ENCODE measurements at regions not wholly inside any gene's neighbourhood (a gene's known extent, or its start where the extent isn't known, plus 50 kb on each side); places are given as distances from the start of the nearest gene placed in this dataset.

DNA sequence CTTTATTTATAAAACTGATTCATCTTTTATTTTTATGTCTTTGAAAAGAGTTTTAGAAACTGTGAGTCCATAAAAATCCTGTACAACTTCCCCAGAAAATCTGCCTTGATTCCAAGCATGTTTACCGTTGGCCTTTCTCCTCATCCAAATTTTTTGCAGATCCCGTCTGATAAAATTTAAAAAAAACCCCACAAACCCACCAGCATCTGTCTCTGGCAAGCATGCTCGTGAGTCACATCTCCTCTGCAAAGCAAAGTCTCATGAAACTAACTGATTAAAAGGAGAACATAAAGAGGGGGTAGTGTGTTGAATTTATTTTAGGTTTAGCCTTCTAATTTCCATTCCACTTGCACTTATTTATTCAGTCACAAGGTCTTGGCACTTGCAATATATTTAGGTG lies 109.4 kb downstream of the MAT2B start:
- no peak for DNase-seq
- in situ Hi-C loops (cut with HindIII; ENCODE audit: low pct_ligation_motif_present, low pct_unique_long_range_greater_than_20kb, low sequenced_read_pairs), result no loop called here

DNA sequence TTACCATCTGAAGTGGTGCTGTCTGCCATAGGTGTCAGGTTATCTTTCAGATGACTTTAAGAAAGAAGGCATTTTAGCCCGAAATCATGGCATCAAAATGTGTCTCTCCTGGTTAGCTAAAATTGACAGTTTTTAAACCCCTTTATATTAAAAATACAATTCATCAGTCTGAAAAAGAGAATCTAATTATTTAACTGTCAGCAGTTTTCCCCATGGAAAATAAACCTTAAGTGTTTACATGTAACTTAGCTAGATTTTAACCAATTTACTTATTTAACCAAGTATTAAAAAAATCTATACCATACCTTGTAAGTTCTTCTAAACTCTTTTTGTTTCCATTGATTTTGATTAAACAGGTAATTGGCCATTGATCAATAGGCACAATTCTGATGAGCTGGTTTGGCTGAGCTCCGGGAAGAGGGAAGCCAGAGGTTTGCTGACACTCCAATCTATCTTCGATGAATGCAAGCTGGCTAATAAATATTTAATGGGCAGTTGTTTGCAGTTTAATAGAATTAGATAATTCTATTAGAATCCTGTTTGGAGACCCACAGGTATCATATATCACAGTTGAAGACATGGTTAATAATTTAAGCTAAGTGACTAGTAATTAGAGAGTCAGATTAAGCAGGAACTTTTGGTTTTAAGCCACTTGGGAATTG lies 114.0 kb downstream of the MAT2B start:
- in situ Hi-C loops (cut with HindIII; ENCODE audit: low pct_ligation_motif_present, low pct_unique_long_range_greater_than_20kb, low sequenced_read_pairs), result no loop called here
- no peak for DNase-seq

DNA sequence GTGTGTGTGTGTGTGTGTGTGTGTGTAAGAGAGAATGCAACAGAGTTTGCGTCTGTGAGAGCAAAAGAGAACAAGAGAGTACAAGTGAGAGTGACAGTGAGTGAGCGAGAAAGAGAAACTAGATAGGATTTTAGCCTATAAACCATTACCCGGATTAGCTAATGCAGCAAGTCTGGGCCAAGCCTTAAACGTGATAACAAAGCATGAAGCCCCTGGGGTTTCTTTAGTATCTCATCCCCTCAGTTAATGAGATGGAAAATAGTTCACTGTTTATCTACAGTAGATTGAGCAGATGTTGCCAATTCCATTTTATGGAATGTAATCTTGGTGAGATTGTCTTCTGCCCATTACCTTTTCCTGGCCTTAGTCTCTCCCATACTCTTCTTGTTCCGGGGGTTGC lies 114.5 kb downstream of the MAT2B start:
- no peak for DNase-seq
- in situ Hi-C loops (cut with HindIII; ENCODE audit: low pct_ligation_motif_present, low pct_unique_long_range_greater_than_20kb, low sequenced_read_pairs), result no loop called here

DNA sequence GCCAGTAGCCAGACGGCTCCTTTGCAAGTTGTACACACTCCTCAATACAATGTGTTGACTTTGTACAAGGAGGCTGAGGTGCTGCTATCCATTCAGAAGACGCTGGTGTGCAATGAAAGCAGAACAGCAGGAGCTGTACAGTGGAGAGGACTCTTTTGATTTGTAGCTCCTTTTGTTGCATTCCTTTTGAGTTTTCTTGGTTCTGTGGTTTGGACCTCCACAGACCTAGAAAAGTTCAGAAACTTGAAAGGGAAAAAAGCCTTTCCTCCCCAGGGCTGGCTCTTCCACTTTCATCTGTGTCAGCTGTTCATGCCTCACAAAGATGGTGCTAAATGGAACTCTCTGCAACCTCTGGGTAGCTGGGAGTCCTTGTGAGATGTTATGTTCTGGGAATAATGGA lies 117.4 kb downstream of the MAT2B start:
- no peak for DNase-seq
- in situ Hi-C loops (cut with HindIII; ENCODE audit: low pct_ligation_motif_present, low pct_unique_long_range_greater_than_20kb, low sequenced_read_pairs), result no loop called here

DNA sequence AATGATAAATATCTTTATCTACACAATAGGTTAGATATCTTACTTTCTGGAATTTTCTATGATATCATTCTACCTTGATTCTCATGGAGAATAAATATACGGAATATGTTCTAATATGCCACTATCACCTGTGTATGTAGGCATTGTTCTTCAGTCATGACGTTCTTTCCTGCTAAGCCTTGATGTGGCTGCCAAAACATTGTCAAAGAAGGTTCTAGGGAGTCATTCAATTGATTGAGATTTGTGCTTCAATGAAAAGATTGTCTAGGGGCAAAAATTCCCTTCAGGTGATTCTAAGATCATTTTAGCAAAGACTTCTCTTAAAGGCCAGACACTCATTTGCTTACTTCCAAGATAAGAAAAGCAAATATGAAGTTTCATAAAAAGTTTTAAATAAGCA lies 118.1 kb downstream of the MAT2B start:
- in situ Hi-C loops (cut with HindIII; ENCODE audit: low pct_ligation_motif_present, low pct_unique_long_range_greater_than_20kb, low sequenced_read_pairs), result no loop called here
- DNase-seq, result no peak

DNA sequence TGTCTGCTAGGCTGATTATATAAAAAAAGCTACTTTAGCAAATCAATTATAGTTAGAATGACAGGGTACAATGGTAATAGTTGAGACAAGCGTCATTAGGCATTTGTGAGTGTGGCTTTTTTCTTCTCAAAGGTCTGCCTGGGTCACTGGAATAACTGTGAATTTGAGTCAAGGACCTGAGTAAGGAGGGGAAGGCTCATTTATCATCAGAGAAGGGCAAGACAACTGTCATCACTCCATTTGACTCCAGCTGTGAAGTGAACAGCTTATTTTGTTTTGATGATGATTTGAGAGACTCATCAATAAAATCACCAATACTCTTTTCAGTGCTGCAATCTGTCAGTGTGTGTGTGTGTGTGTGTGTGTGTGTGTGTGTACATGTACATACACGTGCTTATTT lies 118.6 kb downstream of the MAT2B start:
- no peak for DNase-seq
- in situ Hi-C loops (cut with HindIII; ENCODE audit: low pct_ligation_motif_present, low pct_unique_long_range_greater_than_20kb, low sequenced_read_pairs), result no loop called here

DNA sequence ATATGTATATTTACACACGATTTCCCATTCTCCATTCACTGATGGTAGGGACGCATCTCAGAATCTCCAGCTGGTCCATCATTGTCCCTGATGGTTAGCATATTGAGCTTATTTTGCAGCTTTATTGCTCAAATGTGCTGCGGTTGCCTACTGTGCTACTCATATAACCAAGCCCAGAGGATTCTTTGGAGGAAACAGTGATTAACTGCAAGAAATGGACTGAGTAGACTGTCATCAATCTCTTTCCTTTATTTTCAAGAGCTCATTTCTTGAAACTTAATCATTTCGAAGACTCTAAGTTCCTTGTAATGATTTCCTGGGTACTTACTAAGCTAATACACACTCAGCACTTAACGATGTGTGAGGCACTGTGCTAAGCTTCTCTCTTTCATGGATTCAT lies 119.0 kb downstream of the MAT2B start:
- no peak for DNase-seq
- in situ Hi-C loops (cut with HindIII; ENCODE audit: low pct_ligation_motif_present, low pct_unique_long_range_greater_than_20kb, low sequenced_read_pairs), result no loop called here

DNA sequence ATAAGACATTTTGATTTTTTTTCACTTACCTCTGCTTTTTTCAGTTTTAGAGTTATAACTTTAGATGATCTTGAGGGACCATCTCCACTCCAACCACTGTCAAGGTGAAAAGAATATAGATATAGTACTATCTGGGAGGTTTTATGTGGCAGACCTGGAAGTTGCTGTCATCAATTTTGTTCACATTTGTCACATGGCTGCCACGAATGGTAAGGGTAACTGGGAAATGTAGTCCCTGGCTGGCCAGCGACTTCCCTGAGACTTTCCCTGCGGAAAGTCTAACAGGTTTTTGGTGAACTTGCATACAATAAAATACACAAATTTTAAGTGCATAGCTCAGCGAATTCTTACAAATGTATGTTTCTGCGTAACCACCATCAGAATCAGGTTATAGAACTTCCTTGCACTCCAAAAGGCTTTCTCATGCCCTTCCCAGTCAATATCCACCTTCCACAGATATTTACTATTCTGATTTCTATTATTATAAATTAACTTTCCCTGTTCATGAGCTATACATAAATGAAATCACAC lies 121.5 kb downstream of the MAT2B start:
- in situ Hi-C loops (cut with HindIII; ENCODE audit: low pct_ligation_motif_present, low pct_unique_long_range_greater_than_20kb, low sequenced_read_pairs), result no loop called here
- no peak for DNase-seq

DNA sequence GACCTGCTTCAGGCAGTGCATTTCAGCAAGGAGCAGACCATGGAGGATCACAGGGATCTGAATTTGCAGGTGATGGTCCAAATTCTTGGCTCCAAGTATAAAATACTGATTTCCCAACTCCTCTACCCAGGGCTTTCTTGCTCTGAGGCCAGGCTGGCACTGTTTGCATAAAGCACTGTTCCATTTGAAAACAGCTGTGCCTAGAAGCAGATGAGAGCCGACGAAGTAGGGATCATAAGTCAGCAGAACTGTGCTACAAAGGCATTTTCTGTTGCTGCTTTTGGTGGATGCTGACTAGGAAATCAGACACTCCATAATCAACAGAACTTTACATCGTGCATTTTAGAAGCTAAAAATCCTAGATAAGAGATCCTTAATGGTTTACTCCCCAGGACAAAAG lies 126.4 kb downstream of the MAT2B start:
- in situ Hi-C loops (cut with HindIII; ENCODE audit: low pct_ligation_motif_present, low pct_unique_long_range_greater_than_20kb, low sequenced_read_pairs), result no loop called here

DNA sequence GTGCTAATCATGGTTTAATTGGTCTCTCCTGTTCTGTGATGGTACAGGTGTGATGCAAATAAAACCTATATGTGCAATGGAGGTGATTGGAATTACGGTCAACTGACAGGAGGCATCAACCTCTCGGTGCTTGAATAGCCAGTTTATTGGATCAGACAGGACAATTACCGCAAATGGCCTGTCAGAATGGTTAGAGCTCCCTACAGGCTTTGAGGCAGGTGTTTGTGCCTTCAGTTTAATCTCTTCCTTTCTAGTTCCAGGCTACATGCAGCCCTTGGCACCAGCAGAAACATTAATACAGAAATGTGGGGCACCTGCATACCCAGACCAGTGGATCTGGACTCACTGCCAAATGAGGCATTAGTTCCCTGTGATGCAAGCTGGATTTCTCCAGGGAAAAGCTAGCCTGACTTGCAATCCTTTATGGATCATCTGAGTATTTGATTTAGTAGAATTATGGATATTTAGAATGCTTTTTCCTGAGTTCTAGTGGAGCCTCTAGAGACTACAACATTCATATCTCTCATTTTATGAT lies 128.6 kb downstream of the MAT2B start:
- DNase-seq, result no peak
- in situ Hi-C loops (cut with HindIII; ENCODE audit: low pct_ligation_motif_present, low pct_unique_long_range_greater_than_20kb, low sequenced_read_pairs), result no loop called here

More for the DNA sequence above, 126.4 kb downstream of the MAT2B start:
- no peak for DNase-seq

DNA sequence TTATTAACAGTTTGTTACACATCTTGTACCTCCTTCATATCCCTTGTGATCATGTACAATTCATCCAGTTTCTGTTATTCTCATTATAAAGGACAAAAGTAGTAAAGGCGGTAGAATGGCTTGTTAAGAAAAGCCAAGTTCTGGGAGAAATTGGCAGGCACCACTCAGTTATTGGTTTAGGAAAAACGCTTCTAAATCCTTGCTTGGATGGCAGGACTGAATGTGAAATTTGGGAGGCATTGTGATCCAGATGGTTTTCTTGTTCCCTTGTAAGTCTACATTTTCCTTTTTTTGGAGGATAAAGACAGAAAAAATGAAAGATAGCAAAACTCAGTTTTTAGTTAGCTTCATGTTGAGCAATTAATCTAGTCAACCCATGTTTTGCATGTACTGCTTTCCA lies 130.2 kb downstream of the MAT2B start:
- no peak for DNase-seq
- in situ Hi-C loops (cut with HindIII; ENCODE audit: low pct_ligation_motif_present, low pct_unique_long_range_greater_than_20kb, low sequenced_read_pairs), result no loop called here

DNA sequence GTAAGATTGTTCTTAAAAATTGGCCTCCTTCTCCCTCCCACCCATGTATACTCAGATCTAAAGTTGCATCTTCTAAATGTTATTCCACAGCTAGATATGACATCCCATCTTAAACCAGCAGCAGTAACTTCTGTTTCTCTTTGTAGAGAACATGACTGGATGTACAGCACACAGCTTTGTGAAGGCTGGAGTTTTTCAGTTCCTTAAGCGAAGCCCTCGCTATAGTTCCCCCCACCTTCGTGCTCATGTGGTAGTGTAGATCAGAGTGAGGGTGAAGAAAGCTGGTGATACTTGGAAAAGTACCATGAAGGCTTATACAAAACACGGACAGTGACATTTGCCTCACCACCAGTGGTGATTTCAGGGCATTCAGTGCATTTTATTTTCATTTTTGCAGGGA lies 137.5 kb downstream of the MAT2B start:
- no peak for DNase-seq
- in situ Hi-C loops (cut with HindIII; ENCODE audit: low pct_ligation_motif_present, low pct_unique_long_range_greater_than_20kb, low sequenced_read_pairs), result no loop called here

DNA sequence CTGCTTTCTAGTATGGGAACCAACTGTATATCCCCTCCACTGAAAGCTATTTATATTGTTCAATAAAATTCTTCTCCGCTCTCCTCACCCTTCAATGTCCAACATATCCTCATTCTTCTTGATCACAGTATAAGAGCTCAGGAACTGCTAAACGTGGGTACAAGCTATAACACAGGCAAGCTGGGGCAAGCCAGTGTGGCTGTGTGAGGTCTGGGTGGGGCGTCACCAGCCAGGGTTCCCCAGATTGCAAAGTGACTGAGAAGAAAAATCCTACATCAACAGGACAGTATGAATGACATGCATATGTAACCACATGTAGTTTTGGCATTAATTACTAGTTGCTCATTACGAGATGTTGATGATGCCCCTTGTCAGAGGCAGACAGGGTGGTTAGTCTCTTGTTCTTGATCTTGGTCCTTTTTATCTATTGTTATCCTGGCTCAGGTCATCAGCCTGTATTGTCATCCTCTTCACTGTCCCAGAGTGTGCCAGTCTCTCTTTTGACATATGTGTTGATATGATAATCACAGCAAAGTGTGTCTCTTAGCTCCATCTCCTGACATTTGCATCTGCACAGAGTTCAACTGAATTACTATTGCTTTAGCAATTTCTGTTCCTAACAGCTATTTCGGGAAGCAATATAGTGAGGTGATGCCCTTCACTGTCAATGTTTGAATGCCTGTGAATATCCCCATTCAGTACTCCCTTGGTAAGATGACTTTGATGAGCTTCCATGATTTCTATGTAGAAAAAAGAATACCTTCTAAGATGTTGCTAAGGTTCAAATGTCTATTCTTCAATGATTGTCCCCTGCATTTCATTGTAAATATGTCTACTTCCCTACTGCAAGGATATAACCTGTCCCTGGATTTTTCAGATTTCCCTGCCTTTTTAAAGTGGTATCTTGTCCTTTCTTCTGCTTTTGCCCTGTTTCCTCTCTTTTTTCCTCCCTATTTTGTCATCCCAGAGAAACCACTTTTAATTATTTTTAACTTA lies 140.3 kb downstream of the MAT2B start:
- no peak for DNase-seq

DNA sequence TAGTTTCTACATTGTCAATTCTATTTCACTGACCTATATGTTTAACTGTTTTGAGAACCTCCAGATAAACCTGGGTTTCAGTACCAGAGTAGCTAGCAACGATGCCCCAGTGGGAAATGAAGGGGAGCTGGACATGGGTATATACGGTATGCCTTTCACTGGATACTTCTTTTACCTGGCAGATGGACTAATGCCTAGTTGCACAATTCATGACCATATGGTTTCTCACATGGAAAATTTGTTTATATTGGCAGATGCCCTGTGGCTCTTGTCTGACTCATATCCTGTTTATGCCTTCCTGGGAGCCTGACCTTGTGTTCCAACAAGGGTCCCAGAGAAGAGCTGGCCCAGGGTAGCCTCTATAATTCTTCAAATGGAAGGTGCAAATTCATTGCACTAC lies 144.1 kb downstream of the MAT2B start:
- no peak for DNase-seq
- in situ Hi-C loops (cut with HindIII; ENCODE audit: low pct_ligation_motif_present, low pct_unique_long_range_greater_than_20kb, low sequenced_read_pairs), result no loop called here

More for the DNA sequence above, 140.3 kb downstream of the MAT2B start:
- in situ Hi-C loops (cut with HindIII; ENCODE audit: low pct_ligation_motif_present, low pct_unique_long_range_greater_than_20kb, low sequenced_read_pairs), result no loop called here

DNA sequence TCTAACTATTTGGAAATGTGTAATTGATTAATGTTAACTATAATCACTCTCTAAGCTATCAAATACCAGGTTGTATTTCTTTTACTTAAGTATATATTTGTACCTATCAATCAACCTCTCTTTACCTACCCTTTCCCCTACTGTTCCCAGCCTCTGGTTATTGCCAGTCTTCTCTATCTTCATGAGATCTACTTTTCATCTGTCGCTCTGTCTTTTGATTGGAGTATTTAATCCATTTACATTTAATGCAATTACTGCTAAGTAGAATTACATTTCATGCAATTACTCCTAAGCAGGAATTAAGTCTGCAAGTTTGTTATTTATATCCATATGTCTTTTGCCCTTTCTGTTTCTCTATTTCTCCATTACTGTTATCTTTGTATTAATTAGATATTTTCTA lies 148.1 kb downstream of the MAT2B start:
- no peak for DNase-seq
- in situ Hi-C loops (cut with HindIII; ENCODE audit: low pct_ligation_motif_present, low pct_unique_long_range_greater_than_20kb, low sequenced_read_pairs), result no loop called here

DNA sequence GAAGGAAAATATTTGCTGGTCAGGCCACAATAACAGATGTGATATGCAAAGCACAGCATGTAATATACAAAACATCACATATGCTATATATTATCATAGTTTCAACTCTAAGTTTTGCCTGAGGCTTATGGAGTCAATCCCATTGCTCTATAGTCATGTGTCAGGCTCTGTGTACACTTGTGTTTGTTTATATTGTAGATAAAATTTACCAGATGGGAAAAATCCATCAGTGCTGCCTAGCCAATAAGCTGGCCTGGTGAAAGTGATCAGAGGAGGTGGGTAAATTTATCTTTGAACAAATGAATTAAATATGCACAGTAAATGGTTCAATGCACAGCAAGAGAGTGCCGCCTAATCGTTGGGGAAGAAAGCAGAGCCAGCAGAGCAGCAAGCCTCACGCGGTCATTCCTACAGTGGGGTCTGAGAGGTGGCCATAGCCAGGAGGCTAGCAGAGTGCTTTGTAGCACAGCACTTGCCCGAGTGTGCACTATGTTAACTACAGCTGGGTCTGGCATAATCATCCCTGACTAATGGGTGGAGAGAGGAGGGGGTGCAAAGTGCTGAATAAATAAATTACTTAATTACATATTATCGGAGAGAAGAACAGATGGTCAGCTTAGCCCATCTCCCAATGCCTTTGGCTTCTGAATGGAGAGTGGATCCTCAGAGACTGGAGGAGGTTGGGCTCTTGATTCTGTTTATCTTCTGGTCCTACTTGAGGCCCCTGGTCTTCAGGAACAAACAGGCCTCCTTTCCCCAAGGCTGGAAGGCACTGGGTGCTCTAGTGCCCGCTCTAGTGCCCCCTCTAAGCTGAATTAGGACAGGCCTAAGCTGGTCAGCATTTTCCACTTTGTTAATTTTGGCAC lies 153.5 kb downstream of the MAT2B start:
- DNase-seq, result no peak
- in situ Hi-C loops (cut with HindIII; ENCODE audit: low pct_ligation_motif_present, low pct_unique_long_range_greater_than_20kb, low sequenced_read_pairs), result no loop called here

DNA sequence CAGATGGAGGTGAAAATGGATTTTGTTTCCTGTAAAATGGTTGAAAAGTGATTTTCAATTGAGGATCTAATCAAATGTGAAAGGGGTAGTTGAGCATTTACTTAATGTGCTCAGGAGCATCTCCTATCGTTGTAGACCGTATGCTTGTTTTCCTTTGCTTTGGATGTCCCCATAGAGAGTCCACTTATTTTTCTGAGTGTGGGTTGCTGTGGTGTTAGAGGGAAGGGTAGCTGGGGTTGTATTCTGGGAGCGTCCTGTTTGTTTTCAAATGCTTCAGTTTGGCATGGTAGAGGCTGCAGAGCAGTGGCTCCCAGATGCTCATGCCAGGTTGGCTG lies 154.1 kb downstream of the MAT2B start:
- in situ Hi-C loops (cut with HindIII; ENCODE audit: low pct_ligation_motif_present, low pct_unique_long_range_greater_than_20kb, low sequenced_read_pairs), result no loop called here
- no peak for DNase-seq

DNA sequence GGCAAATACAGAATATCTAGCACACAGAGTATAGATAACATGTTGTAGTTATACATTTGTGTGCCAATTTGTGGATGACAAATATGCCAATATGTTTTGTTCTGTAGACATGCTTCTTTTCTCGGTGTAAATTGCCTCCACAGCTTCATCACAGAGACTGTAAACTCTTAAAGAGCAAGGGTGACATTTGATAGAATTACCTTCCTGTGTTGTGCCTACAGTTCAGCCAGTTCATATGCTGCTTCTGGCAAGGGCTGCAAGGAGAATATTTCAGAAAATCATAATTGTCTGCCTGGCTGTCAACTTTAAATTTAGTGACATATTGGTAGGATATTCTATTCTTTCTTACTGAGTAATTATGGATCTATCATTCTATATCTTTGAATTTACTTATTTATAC lies 155.1 kb downstream of the MAT2B start:
- in situ Hi-C loops (cut with HindIII; ENCODE audit: low pct_ligation_motif_present, low pct_unique_long_range_greater_than_20kb, low sequenced_read_pairs), result no loop called here
- DNase-seq, result no peak

DNA sequence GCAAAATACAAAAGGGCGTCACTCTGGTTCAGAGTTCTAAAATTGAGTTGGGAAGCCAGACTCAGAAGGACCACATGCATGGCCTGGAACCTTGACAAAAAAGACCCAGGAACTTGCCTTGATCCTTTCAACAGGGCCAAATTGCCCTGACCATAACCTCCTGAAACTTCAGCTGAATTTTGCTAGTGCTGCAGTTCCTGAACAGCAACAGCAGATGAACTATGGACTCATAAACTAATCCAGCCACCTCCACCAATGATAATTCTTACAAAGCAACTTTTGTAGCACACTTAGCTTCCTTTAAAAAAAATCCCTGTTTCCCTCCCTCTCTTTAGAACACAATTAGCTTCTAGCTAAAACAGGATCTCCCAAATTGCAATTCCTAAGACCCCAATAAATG lies 155.9 kb downstream of the MAT2B start:
- no peak for DNase-seq
- in situ Hi-C loops (cut with HindIII; ENCODE audit: low pct_ligation_motif_present, low pct_unique_long_range_greater_than_20kb, low sequenced_read_pairs), result no loop called here
